ENCODE measurements at regions not wholly inside any gene's neighbourhood (a gene's known extent, or its start where the extent isn't known, plus 50 kb on each side); places are given as distances from the start of the nearest gene placed in this dataset.

DNA sequence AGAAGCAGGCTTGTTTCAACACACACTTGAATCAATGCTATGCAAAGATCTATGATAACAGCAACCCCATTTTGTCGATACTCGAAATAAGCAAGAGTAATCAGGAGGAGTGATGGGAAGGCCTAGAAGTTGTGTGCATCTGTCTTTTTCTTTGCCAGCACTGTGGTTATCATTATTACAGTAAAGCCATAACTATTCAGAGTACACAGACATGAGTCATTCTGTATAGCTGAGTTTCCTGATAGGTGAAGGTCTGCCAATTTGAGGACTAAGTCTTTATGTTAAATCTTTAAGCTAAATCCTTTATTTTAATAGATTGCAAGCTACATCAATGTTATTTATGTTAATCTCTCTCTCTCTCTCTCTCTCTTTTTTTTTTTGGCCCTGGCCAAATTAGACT, 1344.4 kb upstream of the CELF4 start:
- TF ChIP-seq CTCF (IDR thresholded peaks at IDR 0.05) (no peak), POLR2A (IDR thresholded peaks at IDR 0.05) (no peak)
